HuH-7 (cell line): ENCODE measurements at regions not wholly inside any gene's neighbourhood (a gene's known extent, or its start where the extent isn't known, plus 50 kb on each side); places are given as distances from the start of the nearest gene placed in this dataset.
A peak's percentile ranks its signal among the peaks of the same experiment; 100 is the strongest.

Experiments used
- DNase-seq: peaks from one replicate; pipeline ENCODE4 v3.0.0; 2011; ENCODE audit warnings: low spot score

DNA sequence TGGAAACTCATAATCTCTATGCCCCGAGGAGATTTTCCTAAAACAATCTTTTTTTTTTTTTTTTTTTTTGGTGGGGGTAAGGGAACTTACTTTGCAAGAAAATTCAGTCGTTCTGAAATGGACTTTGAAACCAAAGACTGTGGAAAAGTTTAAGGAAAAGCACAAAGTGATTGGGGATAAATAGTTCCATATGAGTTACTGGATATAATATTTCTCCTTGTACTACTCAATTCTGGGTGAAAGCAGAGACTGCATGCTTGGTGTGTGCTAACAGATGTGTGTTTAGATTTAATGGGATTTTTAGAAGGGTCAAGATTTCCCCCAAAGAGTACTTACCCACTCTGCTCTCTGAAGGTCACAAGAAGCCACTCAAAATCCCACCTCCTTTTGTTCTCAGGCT is 204.9 kb upstream of the USP24 start:
- no peak for DNase-seq

DNA sequence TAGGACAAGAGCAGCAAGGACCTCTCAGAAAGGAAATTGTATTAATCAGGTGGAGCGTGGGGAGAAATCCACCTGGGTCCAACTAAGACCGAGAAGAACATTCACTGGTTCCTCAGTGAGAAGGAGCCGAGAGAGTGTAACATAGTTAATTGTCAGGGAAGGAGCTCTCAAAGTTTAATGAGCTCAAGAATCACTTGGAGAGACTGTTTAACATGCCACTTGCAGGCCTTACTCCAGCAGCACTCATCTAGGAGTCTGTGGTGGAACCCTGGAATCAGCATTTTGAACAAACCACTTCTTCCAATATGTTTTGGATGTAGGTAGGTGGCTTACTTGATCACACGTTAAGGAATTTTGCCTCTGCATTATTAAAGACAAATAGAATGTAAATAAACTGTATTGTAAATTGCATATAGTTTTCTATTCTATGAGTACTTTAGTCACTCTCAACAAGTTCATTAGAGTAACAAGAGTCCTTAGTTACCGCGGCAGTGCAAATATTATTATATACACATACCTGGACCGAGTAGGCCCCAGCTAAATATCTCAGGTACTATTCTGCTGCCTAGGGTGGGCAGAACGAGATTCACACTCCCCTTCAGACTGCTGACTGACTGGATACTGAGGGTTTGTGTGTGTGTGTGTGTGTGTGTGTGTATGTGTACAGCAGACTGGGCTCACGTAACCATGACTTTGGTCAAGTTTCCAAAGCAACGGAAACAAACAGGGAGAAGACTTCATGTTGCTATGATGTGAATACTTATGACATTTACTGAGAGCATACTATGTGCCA is 203.2 kb upstream of the USP24 start:
- no peak for DNase-seq

DNA sequence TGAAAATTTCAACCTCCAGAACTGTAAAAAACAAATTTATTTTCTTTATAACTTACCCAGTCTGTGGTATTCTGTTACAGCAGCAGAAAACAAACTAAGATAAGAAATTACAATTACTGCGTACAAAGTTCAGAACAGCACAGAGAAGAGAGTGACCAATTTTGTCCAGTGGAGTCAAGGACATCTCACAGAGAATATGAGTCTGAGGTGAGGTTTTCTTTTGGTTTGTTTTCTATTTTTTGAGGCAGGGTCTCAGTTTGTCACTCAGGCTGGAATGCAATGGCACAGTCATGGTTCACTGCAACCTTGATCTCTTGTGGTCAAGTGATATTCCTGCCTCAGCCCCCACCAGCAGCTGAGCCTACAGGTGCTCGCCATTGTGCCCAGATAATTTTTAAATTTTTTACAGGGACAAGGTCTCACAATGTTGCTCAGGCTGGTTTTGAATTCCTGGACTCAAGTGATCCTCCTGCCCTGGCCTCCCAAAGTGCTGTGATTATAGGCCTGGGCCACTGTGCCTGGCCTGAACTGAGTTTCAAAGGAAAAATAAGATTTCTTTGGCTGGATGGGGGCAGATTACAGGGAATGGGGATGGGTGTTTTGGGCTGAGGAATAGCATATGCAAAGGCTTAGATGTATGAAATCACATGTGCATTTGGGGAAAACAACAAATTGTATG is 201.1 kb upstream of the USP24 start:
- DNase-seq = no peak

- no peak for DNase-seq
Observed at GRCh38 chr1:55413286-55413685, 198.1 kb upstream of the USP24 start.

- DNase-seq = no peak
Observed at GRCh38 chr1:55412060-55412459, 196.9 kb upstream of the USP24 start.

- DNase-seq = no peak
Observed at GRCh38 chr1:55402671-55403464, 187.7 kb upstream of the USP24 start.

GRCh38 chr1:55402142-55402541 is 187.0 kb upstream of the USP24 start:
- DNase-seq = no peak

- no peak for DNase-seq
Observed at GRCh38 chr1:55400508-55400907, 185.3 kb upstream of the USP24 start.

DNA sequence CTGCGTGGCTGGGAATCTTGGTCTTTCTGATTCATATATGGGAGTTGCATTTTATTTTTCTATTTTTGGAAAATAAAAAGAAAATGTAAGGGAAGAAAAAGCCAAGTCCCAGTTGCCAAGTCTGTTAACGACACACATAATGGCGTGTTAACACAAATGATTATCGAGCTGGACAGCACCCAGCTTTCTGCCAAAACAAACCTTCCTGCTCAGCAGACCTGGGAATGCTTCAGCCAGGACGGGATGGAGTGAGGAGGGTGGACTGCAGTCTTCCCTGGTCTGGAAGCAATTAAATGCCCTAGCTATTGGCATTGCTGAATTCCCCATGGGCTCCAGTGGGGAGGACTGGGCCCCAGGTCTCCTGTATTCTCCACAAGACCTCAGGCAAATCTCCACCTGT is 184.2 kb upstream of the USP24 start:
- DNase-seq = no peak

- no peak for DNase-seq
Observed at GRCh38 chr1:55396381-55396891, 181.3 kb upstream of the USP24 start.

DNA sequence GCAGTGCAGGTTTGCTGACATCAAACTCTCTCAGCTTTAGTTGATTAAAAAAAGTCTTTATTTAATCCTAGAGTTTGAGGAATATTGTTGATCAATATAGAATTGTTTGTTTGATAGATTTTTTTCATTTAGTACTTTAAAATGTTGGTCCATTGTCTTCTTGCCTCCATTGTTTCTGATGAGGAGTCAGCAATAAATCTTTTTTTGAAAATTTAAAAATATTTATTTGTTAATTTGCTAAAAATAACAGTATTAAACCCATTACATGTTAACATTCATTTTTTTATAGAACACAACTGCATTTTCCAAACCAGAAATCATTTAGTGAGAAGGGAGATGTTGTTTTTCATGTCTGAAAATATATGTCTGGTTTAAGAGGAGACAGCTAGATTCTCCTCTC is 173.8 kb upstream of the USP24 start:
- no peak for DNase-seq

DNA sequence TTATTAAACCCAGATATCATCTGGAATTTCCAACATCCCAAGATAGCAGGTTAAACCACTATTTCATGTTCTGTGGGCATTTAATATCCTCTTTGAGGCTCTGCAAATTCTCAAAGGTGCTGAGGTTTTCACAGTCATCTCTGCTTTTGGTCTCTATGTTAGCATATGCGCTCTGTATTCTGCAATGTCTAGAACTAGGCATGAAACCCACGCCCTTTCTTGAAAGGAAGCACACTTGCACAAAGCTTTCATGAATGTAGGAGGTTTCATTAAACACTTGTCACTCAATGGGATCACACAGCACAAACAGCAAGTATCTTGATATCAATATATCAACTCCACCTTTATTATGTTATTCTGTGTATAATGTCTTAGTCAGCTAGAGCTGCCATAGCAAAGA is 172.0 kb upstream of the USP24 start:
- no peak for DNase-seq

DNA sequence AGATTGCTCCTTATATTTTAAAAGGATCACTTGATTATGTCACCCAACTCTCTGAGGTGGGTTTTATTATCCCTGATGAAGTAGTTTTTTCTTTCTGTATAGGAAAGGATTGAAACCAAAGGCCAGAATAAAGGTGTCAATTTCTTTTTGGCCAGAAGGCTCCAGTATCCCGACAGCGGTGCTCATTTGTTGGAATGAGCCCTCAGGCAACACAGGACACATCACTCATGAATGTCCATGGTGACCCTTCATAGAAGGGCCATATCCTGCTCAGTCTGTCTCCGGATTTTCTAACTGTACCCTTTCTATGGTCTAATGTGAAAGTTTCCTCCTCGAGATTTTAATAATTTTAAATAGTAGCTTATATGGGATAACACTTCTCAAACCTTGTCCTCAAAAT is 171.3 kb upstream of the USP24 start:
- no peak for DNase-seq

GRCh38 chr1:55385402-55386018 is 170.3 kb upstream of the USP24 start:
- DNase-seq = no peak

- no peak for DNase-seq
Observed at GRCh38 chr1:55384637-55385036, 169.5 kb upstream of the USP24 start.

DNA sequence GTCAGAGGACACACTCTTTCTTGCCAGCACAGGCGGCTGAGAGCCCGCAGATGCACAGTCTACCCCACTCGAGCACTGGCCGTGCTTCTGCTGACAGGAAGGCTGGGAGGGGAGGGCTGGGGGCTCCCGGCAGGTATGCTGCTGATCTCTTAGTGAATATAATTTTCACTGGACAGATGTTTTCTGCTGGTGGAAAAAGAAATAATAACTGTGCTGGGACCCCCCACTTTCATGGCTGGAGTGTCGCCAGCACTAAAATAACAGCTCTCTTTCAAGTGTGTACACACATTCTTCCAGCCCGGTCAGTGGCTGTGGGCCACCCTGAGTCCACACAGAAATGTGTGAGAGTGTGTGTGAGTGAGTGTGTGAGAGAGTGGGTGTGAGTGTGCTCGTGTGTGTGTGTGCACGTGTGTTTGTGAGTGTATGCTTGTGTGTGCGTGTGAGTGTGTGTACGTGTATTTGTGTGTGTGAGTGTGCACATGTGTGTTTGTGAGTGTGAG is 167.7 kb upstream of the USP24 start:
- no peak for DNase-seq

- DNase-seq = no peak
Observed at GRCh38 chr1:55381983-55382382, 166.8 kb upstream of the USP24 start.

GRCh38 chr1:55381491-55381890 is 166.3 kb upstream of the USP24 start:
- DNase-seq = no peak

DNA sequence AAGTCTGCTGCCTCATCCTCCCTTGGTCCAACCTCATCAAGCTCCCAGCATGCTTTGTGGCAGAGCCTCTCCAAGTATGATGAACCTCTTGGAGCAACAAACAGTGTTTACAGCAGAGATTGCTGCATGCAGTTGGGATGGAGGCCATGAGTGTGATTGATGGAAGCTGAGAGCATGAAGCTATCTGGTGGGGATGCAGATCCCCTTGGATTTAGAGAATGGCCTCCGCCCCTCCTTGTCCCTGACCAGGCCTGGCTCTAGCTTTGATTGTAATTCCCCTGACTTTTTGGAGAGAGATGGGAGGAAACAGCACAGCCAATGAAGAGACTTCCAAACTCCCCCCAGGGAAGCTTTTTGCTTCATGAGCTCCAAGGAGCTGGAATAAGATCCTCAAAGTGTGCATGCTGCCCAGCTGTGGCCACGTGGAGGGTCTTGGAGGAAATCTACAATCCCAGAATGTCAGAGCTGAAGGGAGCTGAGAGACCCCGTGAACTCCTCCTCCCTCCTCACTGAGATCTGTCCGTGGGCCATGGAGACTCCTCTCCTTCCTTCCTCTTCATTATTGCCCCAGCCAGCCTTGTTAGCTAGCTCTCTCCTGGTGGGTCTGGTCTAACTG is 165.3 kb upstream of the USP24 start:
- no peak for DNase-seq

DNA sequence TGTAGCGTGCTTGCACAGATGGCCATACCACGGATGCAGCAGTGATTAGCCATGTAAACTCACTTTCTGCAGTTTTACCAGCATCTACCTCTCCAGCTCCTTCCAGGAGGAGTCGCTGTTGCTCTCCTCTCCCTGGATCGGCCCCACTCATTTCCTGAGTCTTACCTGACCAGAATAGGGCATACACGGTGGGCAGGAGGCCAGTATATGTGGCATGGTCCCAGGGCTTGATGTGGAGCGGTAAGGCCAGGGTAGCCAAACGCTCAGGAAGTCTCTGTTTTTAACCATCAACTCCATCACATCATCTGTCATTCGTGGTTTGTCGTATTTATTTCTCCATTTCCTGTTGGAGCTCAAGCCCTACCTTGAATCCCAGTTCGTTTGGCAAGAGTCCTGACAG is 163.4 kb upstream of the USP24 start:
- DNase-seq = peak; percentile 60

- DNase-seq = no peak
Observed at GRCh38 chr1:55376897-55377296, 161.7 kb upstream of the USP24 start.
